ENCODE measurements at regions not wholly inside any gene's neighbourhood (a gene's known extent, or its start where the extent isn't known, plus 50 kb on each side); places are given as distances from the start of the nearest gene placed in this dataset.

GRCh38 chr10:9950070-9950469 lies 1067.6 kb upstream of the CELF2 start (continued):
- TF ChIP-seq ZFP36 (IDR thresholded peaks at IDR 0.05; ENCODE audit: borderline replicate concordance, partially characterized antibody): no peak
- no peak for TF ChIP-seq FOSB (CRISPR knock-in tag; IDR thresholded peaks at IDR 0.05)
- no peak for TF ChIP-seq POLR2A (IDR thresholded peaks at IDR 0.05; ENCODE audit: low read length)

DNA sequence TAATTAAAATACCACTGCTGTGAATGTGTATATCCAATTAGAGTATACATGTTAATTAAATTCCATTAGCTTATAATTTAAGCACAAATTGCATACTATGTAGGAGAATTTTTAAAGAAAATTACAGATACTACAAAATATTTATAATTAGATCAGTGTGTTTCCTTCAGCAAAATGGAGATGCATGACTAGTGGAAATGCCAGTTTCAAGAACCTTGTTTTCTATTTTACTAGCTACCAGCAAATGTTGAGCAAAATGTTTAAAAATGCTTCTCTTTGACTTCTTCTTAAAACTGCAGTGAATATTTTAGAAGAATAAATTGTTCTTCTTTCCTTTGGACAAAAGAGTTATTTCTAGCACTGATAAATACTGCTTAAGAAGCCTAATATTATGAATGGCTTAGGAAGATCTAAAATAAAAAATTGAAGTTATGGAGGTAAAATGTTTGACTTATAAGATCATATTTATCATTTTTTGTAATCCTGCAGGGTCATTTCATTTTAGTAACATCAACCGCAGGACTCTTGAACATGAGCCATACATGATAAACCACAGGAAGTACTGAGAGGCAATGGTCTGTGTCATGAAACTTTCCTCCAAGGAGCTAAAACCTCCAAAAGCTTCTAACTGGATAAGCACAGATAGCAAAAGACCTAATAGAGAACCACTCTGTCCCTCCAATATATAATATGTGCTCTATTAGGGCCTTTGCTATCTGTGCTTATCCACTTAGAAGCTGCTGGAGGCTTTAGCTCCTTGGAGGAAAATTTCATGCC lies 1066.0 kb upstream of the CELF2 start:
- ATAC-seq (no peak), DNase-seq (ENCODE audit: low read depth in 1 of 2, low spot score in 1 of 2) (no peak), FAIRE-seq (no peak)
- CTCF ChIA-PET: no interaction called here
- Histone ChIP-seq H3K27ac (no peak overlapping the region), H3K4me2 (no peak overlapping the region), H3K4me1 (no peaks in the 10 kb centered on the region), H3K4me3 (no peak overlapping the region), H3K9me3 (no peaks in the 10 kb centered on the region)
- POLR2A ChIA-PET: no interaction called here
- TF ChIP-seq POLR2AphosphoS2 (conservative IDR thresholded peaks at IDR 0.05; ENCODE audit: low read length): no peak
- TF ChIP-seq MAX (IDR thresholded peaks at IDR 0.05): no peak
- no peak for TF ChIP-seq HOXB5 (CRISPR knock-in tag; IDR thresholded peaks at IDR 0.05)
- no peak for TF ChIP-seq MAZ (IDR thresholded peaks at IDR 0.05; ENCODE audit: borderline replicate concordance, low read depth, low read length)
- no peak for TF ChIP-seq ELK1 (IDR thresholded peaks at IDR 0.05; ENCODE audit: low read depth, low read length)
- TF ChIP-seq NR3C1 (IDR thresholded peaks at IDR 0.05): no peak
- no peak for TF ChIP-seq GATA3 (IDR thresholded peaks at IDR 0.05; ENCODE audit: borderline replicate concordance)
- TF ChIP-seq TFCP2L1 (CRISPR knock-in tag; IDR thresholded peaks at IDR 0.05): no peak
- TF ChIP-seq HMGXB4 (CRISPR knock-in tag; IDR thresholded peaks at IDR 0.05; ENCODE audit: borderline replicate concordance): no peak
- no peak for TF ChIP-seq CHD4 (IDR thresholded peaks at IDR 0.05; ENCODE audit: borderline replicate concordance)
- TF ChIP-seq, protein P1, sequence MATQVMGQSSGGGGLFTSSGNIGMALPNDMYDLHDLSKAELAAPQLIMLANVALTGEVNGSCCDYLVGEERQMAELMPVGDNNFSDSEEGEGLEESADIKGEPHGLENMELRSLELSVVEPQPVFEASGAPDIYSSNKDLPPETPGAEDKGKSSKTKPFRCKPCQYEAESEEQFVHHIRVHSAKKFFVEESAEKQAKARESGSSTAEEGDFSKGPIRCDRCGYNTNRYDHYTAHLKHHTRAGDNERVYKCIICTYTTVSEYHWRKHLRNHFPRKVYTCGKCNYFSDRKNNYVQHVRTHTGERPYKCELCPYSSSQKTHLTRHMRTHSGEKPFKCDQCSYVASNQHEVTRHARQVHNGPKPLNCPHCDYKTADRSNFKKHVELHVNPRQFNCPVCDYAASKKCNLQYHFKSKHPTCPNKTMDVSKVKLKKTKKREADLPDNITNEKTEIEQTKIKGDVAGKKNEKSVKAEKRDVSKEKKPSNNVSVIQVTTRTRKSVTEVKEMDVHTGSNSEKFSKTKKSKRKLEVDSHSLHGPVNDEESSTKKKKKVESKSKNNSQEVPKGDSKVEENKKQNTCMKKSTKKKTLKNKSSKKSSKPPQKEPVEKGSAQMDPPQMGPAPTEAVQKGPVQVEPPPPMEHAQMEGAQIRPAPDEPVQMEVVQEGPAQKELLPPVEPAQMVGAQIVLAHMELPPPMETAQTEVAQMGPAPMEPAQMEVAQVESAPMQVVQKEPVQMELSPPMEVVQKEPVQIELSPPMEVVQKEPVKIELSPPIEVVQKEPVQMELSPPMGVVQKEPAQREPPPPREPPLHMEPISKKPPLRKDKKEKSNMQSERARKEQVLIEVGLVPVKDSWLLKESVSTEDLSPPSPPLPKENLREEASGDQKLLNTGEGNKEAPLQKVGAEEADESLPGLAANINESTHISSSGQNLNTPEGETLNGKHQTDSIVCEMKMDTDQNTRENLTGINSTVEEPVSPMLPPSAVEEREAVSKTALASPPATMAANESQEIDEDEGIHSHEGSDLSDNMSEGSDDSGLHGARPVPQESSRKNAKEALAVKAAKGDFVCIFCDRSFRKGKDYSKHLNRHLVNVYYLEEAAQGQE (IDR thresholded peaks at IDR 0.05): no peak
- no peak for TF ChIP-seq RFX5 (IDR thresholded peaks at IDR 0.05)
- no peak for TF ChIP-seq E2F6 (IDR thresholded peaks at IDR 0.05; ENCODE audit: borderline replicate concordance, low read depth)
- no peak for TF ChIP-seq TP53 (CRISPR knock-in tag; IDR thresholded peaks at IDR 0.05)
- TF ChIP-seq HES2 (IDR thresholded peaks at IDR 0.05): no peak
- WGBS (ENCODE audit: missing lambda C conversion rate): 91% methylated on average over 1 of the region's 1 CpG
